Activated CD8-positive, alpha-beta memory T cell treated with anti-CD3 and anti-CD28 coated beads for 24 hours (primary cell): ENCODE measurements at regions not wholly inside any gene's neighbourhood (a gene's known extent, or its start where the extent isn't known, plus 50 kb on each side); places are given as distances from the start of the nearest gene placed in this dataset.
"Not testable (repeated sequence)": the region's sequence is repeated elsewhere in the genome, so short reads cannot be mapped to it uniquely, and the experiment has no call there.

ENCODE experiments used
- DNase-seq: peaks from one replicate; pipeline ENCODE4 v3.0.0-alpha.2; 2020

GRCh38 chr5:124044613-124045012 is 532.6 kb downstream of the CSNK1G3 start:
- DNase-seq, result no peak

GRCh38 chr5:124043456-124043855 is 531.5 kb downstream of the CSNK1G3 start:
- DNase-seq, result no peak

GRCh38 chr5:124040799-124041198 is 528.8 kb downstream of the CSNK1G3 start:
- no peak for DNase-seq

- no peak for DNase-seq
Measured at GRCh38 chr5:124039410-124039809, 527.4 kb downstream of the CSNK1G3 start.

- DNase-seq, result no peak
Measured at GRCh38 chr5:124036786-124037185, 524.8 kb downstream of the CSNK1G3 start.

- DNase-seq, result no peak
Measured at GRCh38 chr5:124034963-124035362, 523.0 kb downstream of the CSNK1G3 start.

- DNase-seq, result no peak
Measured at GRCh38 chr5:124034083-124034700, 522.2 kb downstream of the CSNK1G3 start.

- DNase-seq, result no peak
Measured at GRCh38 chr5:124030043-124030491, 518.1 kb downstream of the CSNK1G3 start.

- no peak for DNase-seq
Measured at GRCh38 chr5:124027441-124027840, 515.5 kb downstream of the CSNK1G3 start.

GRCh38 chr5:124025306-124025845 is 513.4 kb downstream of the CSNK1G3 start:
- no peak for DNase-seq

- no peak for DNase-seq
Measured at GRCh38 chr5:124022966-124023365, 511.0 kb downstream of the CSNK1G3 start.

- DNase-seq, result no peak
Measured at GRCh38 chr5:124021776-124022175, 509.8 kb downstream of the CSNK1G3 start.

- no peak for DNase-seq
Measured at GRCh38 chr5:124021066-124021641, 509.2 kb downstream of the CSNK1G3 start.

- not testable (repeated sequence) for DNase-seq
Measured at GRCh38 chr5:124017321-124017720, 505.3 kb downstream of the CSNK1G3 start.

GRCh38 chr5:124007675-124008398 is 495.9 kb downstream of the CSNK1G3 start:
- DNase-seq, result no peak

- DNase-seq, result no peak
Measured at GRCh38 chr5:124001036-124001615, 489.1 kb downstream of the CSNK1G3 start.

- DNase-seq, result no peak
Measured at GRCh38 chr5:124000538-124000937, 488.6 kb downstream of the CSNK1G3 start.

GRCh38 chr5:123997462-123998215 is 485.7 kb downstream of the CSNK1G3 start:
- DNase-seq, result no peak

GRCh38 chr5:123997064-123997461 is 485.1 kb downstream of the CSNK1G3 start:
- DNase-seq, result no peak

- DNase-seq, result no peak
Measured at GRCh38 chr5:123992641-123993040, 480.7 kb downstream of the CSNK1G3 start.

- DNase-seq, result no peak
Measured at GRCh38 chr5:123987956-123988355, 476.0 kb downstream of the CSNK1G3 start.

- DNase-seq, result no peak
Measured at GRCh38 chr5:123976379-123977033, 464.5 kb downstream of the CSNK1G3 start.
